ENCODE measurements at regions not wholly inside any gene's neighbourhood (a gene's known extent, or its start where the extent isn't known, plus 50 kb on each side); places are given as distances from the start of the nearest gene placed in this dataset.
"Not testable (repeated sequence)": the region's sequence is repeated elsewhere in the genome, so short reads cannot be mapped to it uniquely, and the experiment has no call there.

DNA sequence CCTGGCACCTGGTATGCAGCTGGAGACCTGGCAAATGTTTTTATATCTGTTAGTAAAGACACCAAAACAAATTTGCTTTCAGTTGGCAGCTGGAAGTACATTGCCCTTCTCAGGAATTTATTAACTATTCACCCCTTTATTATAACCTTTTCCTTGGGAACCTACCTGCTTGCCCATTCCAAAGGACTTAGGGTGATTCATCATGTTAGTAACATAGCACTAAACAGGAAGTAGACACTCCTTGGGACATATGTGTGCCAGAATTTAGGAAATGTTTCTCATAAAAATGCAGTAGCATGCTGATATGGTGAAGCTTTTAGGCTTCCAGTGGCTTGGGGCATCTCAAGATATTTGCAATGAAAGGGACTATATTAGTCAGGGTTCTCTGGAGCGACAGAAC is 184.2 kb downstream of the DMAC1 start:
- DNase-seq, result no peak

DNA sequence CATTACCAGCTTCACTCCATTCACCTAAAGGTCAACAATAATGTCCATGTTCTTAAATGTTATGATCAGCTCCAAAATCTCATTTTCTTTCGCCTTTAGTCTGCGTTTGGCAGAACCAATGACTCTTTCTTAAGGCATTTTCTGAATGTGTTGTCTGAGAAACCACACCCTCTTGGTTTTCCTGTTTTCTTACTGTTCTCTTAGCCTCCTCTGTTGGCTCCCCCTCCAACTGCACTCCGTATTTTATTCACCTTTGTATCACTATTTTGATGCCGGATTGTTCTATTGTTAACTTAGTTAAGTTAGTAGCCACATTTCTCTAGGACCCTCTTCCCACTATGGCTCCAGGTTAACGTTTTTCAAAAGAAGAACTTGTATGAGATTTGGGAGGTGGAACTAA is 185.6 kb downstream of the DMAC1 start:
- DNase-seq, result no peak

DNA sequence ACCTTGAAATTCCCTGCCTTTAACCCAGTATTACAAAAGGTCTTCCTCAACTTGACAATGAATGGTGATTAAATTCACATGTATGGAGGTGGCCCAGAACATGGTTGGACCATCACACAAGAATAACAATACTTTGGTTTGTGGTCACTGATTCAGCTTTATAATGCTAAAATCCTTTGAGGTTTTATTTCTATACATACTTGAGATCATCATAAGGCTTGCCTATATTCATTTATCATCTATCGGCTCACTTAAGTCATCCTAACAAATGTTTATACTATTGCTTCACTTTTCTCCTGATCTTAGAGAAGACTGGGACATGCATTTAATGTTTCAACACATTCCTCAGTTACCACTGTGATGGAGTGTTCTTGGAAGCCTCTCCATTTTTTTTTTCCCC is 191.3 kb downstream of the DMAC1 start:
- DNase-seq, result no peak

DNA sequence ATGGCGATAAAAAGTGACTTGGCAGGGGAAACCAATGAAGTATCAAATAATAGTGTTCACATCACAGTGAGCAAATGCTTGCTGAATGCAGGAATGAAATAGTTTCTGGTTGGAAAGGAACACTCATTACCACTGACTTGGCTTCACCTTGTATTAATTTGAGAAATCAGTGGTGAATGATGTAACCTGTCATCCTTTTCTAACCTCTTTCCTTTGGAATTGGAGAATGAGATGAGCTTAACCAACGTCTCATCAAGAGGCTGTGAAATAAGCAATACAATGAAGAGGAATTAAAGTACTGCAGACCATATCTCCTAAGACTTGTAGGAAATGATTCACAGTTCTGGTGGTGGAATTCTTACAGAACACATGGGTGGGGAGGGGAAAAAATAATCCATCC is 192.2 kb downstream of the DMAC1 start:
- no peak for DNase-seq

DNA sequence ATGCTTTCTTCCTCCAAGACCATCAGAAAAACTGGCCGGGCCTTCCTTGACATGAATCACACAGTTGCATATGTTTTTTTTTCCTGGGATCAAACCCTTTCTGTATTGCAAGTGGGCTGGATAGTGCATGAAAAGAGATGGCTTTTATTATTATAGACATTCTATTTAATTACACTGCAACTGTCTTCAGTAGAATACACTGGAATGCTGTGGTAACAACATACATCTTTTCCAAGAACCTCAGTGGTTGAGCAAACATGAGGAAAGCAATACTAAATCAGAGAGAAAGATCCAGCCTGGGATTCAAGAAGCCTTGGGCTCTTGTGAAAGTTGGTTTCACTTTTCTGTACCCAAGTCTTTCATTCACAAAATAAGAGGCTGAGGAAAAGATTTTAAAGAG is 193.0 kb downstream of the DMAC1 start:
- DNase-seq, result no peak

- no peak for DNase-seq
These were observed 197.8 kb downstream of the DMAC1 start for GRCh38 chr9:7601739-7602138.

GRCh38 chr9:7597716-7598115 is 201.9 kb downstream of the DMAC1 start:
- DNase-seq, result no peak

GRCh38 chr9:7592321-7593316 is 207.0 kb downstream of the DMAC1 start:
- no peak for DNase-seq

GRCh38 chr9:7591501-7591900 is 208.1 kb downstream of the DMAC1 start:
- no peak for DNase-seq

GRCh38 chr9:7580568-7580967 is 219.0 kb downstream of the DMAC1 start:
- no peak for DNase-seq

DNA sequence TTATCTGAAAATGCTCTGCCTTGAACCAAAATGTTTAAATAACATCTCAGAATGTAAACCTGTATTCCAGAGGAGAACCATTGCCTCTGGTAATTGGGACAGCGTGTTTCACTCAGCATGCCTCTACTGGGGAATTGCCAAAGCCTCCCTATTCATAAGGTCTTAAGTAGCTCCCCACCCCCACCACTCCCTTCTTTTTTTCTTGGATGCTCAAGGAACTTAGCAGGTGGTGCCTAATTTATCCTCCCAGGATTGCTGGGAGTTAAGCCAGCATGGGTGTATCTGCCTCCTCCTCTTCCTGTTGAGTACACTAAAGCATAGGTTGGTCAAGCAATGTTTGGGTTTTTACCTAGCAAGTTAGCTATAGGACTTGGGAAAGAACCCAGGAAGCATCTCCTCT is 220.2 kb downstream of the DMAC1 start:
- DNase-seq, result no peak

- no peak for DNase-seq
These were observed 220.6 kb downstream of the DMAC1 start for GRCh38 chr9:7578951-7579350.

- peak; percentile 44 for DNase-seq
These were observed 229.4 kb downstream of the DMAC1 start for GRCh38 chr9:7570107-7570720.

GRCh38 chr9:7567687-7568086 is 231.9 kb downstream of the DMAC1 start:
- DNase-seq, result no peak

GRCh38 chr9:7561527-7562080 is 238.0 kb downstream of the DMAC1 start:
- no peak for DNase-seq

DNA sequence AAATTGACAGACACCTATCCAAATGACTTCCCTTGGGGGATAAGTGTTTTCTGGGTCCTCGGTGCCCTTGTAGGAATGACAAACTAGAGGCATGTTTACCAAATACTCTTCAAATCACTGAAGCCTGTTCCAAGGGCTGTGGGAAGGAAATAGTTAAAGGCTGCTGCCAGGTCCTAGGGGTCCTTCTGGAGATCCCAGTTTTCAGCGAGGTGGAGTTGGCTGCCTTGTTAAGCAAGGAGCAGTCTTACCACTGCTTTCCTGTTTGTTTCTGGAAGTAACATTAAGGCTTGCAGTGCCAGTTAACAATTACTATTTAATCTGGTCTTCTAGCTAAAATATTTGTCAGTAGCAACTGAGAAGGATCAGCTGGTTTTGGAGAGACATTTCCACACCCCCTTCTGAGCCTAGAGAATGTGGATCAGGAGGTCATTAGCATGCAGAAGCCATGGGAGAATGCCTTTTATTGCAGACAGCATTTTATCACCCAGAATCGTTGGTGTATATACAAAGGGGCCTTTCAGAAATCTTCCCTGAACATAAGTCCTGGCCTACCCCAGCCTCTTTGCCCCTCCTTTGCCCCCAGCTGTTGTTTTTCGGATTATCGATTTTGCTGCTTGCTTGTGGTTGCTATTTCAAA is 238.8 kb downstream of the DMAC1 start:
- no peak for DNase-seq

DNA sequence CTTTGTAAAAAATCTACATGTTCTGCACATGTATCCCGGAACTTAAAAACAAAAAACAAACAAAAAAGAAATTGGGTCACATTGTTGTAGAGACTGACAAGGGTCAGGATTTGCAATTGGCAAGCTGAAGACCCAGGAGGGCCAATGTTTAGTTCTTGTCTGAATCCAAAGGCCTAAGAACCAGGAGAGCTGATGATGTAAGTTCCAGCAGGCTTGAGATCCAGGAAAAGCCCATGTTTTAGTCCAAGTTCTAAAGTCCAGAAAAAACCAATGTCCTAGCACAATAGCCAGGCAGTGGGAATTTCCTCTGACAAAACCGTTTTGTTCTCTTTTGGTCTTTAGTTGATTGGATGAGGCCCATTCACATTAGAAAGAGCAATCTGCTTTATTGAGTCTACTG is 244.9 kb downstream of the DMAC1 start:
- DNase-seq, result no peak

- DNase-seq, result not testable (repeated sequence)
These were observed 246.9 kb downstream of the DMAC1 start for GRCh38 chr9:7552706-7553105.

- no peak for DNase-seq
These were observed 250.3 kb downstream of the DMAC1 start for GRCh38 chr9:7549249-7549648.

GRCh38 chr9:7546261-7546660 is 253.3 kb downstream of the DMAC1 start:
- DNase-seq, result no peak

GRCh38 chr9:7545371-7546165 is 254.0 kb downstream of the DMAC1 start:
- DNase-seq, result no peak

DNA sequence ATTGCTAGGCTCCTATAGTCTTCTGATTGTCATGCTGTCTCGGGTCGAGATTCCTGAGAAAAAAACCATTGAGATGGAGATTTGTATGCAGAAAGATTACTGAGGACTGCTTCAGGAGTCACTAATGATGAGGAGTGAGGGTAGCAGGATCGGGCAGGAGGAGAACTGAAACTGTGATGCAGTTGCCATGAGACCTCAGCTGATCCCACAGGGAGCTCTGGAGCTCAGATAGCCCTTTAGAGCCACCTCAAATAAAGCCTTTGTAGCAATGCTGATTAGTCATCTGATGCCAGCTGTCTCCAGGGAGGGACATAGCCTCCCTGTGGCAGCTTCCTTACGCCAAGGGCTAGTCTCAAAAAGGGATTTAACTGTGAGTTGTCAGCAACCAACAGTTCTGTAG is 256.9 kb downstream of the DMAC1 start:
- DNase-seq, result no peak

DNA sequence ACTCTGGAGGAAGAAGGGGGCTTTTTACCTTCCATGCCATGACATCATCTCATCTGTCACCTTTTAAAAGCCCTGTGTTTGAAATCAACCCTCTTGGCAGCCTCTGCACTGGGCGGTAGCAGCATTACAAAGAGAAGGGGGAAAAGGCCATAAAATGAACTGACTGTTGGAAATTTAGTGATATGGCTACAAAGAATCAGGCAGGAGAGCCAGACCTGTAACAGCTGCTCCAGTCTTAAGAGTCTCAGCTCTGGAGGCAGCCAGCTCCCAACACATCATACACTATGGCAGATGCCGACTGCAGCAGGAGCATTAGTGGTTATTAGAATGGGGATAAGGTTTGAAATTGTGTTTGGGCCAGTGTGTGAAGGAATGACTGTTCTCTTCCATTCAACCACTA is 257.5 kb downstream of the DMAC1 start:
- DNase-seq, result no peak
